GM13977 (cell line): ENCODE measurements at regions not wholly inside any gene's neighbourhood (a gene's known extent, or its start where the extent isn't known, plus 50 kb on each side); places are given as distances from the start of the nearest gene placed in this dataset.
"Not testable (repeated sequence)": the region's sequence is repeated elsewhere in the genome, so short reads cannot be mapped to it uniquely, and the experiment has no call there.

Experiments used
- DNase-seq: peaks from one replicate; pipeline ENCODE4 v3.0.0; 2012; ENCODE audit warnings: low spot score
- in situ Hi-C: fragments of 300-500 bp; cut with MboI; formaldehyde crosslinking; loops from one replicate; pipeline ENCODE4 v1.12.0; 2022; ENCODE audit warnings: low sequenced_read_pairs, low pct_unique_long_range_greater_than_20kb, mixed read lengths, inconsistent platforms; ENCODE audit not compliant: unreplicated experiment
- TF ChIP-seq, protein P1 (sequence below): IDR thresholded peaks from 2 replicates; pipeline ENCODE4 v1.5.1; 2012; ENCODE audit warnings: mild to moderate bottlenecking, control low read depth; ENCODE audit not compliant: insufficient read depth; ENCODE audit errors: extremely low read depth, missing control alignments

- DNase-seq: no peak
- in situ Hi-C loops: no loop called here
- TF ChIP-seq, protein P1, sequence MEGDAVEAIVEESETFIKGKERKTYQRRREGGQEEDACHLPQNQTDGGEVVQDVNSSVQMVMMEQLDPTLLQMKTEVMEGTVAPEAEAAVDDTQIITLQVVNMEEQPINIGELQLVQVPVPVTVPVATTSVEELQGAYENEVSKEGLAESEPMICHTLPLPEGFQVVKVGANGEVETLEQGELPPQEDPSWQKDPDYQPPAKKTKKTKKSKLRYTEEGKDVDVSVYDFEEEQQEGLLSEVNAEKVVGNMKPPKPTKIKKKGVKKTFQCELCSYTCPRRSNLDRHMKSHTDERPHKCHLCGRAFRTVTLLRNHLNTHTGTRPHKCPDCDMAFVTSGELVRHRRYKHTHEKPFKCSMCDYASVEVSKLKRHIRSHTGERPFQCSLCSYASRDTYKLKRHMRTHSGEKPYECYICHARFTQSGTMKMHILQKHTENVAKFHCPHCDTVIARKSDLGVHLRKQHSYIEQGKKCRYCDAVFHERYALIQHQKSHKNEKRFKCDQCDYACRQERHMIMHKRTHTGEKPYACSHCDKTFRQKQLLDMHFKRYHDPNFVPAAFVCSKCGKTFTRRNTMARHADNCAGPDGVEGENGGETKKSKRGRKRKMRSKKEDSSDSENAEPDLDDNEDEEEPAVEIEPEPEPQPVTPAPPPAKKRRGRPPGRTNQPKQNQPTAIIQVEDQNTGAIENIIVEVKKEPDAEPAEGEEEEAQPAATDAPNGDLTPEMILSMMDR: no peak
Observed at GRCh38 chr4:138341739-138342415, 99.7 kb upstream of the SLC7A11 start.

GRCh38 chr4:138338840-138339239, 96.7 kb upstream of the SLC7A11 start:
- TF ChIP-seq, protein P1: no peak

GRCh38 chr4:138338222-138338621, 96.1 kb upstream of the SLC7A11 start:
- in situ Hi-C loops, DNase-seq: not testable (repeated sequence)

More at GRCh38 chr4:138338840-138339239, 96.7 kb upstream of the SLC7A11 start:
- in situ Hi-C loops: no loop called here
- no peak for DNase-seq

- in situ Hi-C loops: no loop called here
Observed at GRCh38 chr4:138334346-138335016, 92.3 kb upstream of the SLC7A11 start.

DNA sequence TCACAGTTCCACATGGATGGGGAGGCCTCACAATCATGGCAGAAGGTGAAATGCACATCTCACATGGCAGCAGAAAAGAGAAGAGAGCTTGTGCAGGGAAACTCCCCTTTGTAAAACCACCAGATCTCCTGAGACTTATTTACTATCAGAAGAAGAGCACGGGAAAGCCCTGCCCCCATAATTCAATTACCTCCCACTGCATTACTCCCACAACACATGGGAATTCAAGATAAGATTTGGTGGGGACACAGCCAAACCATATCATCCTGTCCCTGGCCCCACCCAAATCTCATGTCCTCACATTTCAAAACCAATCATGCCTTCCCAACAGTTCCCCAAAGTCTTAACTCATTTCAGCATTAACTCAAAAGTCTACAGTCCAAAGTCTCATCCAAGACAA, 90.3 kb upstream of the SLC7A11 start:
- in situ Hi-C loops, DNase-seq: not testable (repeated sequence)

More at GRCh38 chr4:138334346-138335016, 92.3 kb upstream of the SLC7A11 start:
- TF ChIP-seq, protein P1: no peak
- no peak for DNase-seq

GRCh38 chr4:138330531-138330930, 88.4 kb upstream of the SLC7A11 start:
- in situ Hi-C loops: no loop called here
- no peak for DNase-seq
- TF ChIP-seq, protein P1: no peak

- TF ChIP-seq, protein P1: no peak
- no peak for DNase-seq
- in situ Hi-C loops: no loop called here
Observed at GRCh38 chr4:138329506-138330070, 87.4 kb upstream of the SLC7A11 start.
